Gastroesophageal sphincter (tissue), 4 donors: ENCODE measurements at regions not wholly inside any gene's neighbourhood (a gene's known extent, or its start where the extent isn't known, plus 50 kb on each side); places are given as distances from the start of the nearest gene placed in this dataset.
A peak's percentile ranks its signal among the peaks of the same experiment; 100 is the strongest.

Experiments
- ATAC-seq: fragments of 150-250 bp; one replicate; pipeline ENCODE4 v1.9.1; 2016; ENCODE audit warnings: mild to moderate bottlenecking, moderate library complexity
- H3K27ac ChIP-seq, 4 donors: fragments of 200-600 bp; sonication (generic) in 3 of 4; 1 replicate in 3 of 4; 2 replicates in 1 of 4; pipeline ENCODE4 v1.5.1; 2016 to 2019
- H3K27me3 ChIP-seq: fragments of 200-600 bp; sonication (generic); one replicate; pipeline ENCODE4 v1.5.1; 2019
- H3K36me3 ChIP-seq, 2 donors: fragments of 200-600 bp; sonication (generic); one replicate each; pipeline ENCODE4 v1.5.1; 2019; ENCODE audit warnings: control low read depth in 1 of 2
- H3K4me1 ChIP-seq, 3 donors: fragments of 200-600 bp; sonication (generic); 1 replicate in 2 of 3; 2 replicates in 1 of 3; pipeline ENCODE4 v1.5.1; 2016 to 2019; ENCODE audit warnings: control low read depth in 2 of 3
- H3K4me3 ChIP-seq, 2 donors: fragments of 200-600 bp; sonication (generic); one replicate each; pipeline ENCODE4 v1.5.1; 2019; ENCODE audit warnings: mild to moderate bottlenecking in 1 of 2, moderate library complexity in 1 of 2
- H3K9me3 ChIP-seq, 3 donors: fragments of 200-600 bp; sonication (generic); one replicate each; pipeline ENCODE4 v1.5.1; 2017 to 2019; ENCODE audit warnings: control low read depth in 2 of 3
- CTCF ChIP-seq, 4 experiments: fragments of 200-600 bp in 2 of 4; fragments of 450-650 bp in 2 of 4; sonication (generic) in 1 of 4; IDR thresholded peaks; one replicate each; pipeline ENCODE4 v1.5.1; 2017 to 2019; ENCODE audit warnings: antibody characterized with exemption in 4 of 4, mild to moderate bottlenecking in 2 of 4, moderate library complexity in 2 of 4
- EP300 ChIP-seq: sonication (generic); formaldehyde crosslinking; IDR thresholded peaks from one replicate; pipeline ENCODE4 v1.6.1; 2017; ENCODE audit warnings: antibody characterized with exemption, mild to moderate bottlenecking
- POLR2A ChIP-seq, 2 donors: fragments of 450-650 bp; IDR thresholded peaks; one replicate each; pipeline ENCODE4 v1.6.1; 2017; ENCODE audit warnings: antibody characterized with exemption in 2 of 2, mild to moderate bottlenecking in 2 of 2, moderate library complexity in 1 of 2
- POLR2AphosphoS5 ChIP-seq: sonication (generic); formaldehyde crosslinking; IDR thresholded peaks from one replicate; pipeline ENCODE4 v1.6.1; 2017; ENCODE audit warnings: antibody characterized with exemption
- WGBS, 2 donors: methylation state at CpG; one replicate each; pipeline ENCODE4 v1.1.5; 2018; ENCODE audit warnings: low coverage in 1 of 2; 5-methylcytosine and 5-hydroxymethylcytosine counted together

GRCh38 chr12:59036347-59036746 is 116.0 kb upstream of the LRIG3 start:
- Histone ChIP-seq H3K4me1 (peaks cover 0 to 23% (median 3%) of the 10 kb centered on the region in 3 donors), H3K27me3 (no peaks in the 10 kb centered on the region), H3K4me3 (no peak overlapping the region), H3K27ac (peak overlapping the region in 3 of 4 donors; percentile 16 to 39 (median 39)), H3K9me3 (no peaks in the 10 kb centered on the region), H3K36me3 (no peaks in the 10 kb centered on the region)
- TF ChIP-seq CTCF (IDR thresholded peaks at IDR 0.05) = no peak
- TF ChIP-seq EP300 = no peak
- TF ChIP-seq POLR2A (IDR thresholded peaks at IDR 0.05) = no peak
- no peak for TF ChIP-seq POLR2AphosphoS5
- no peak for ATAC-seq
- WGBS, 2 donors = 73 to 92% methylated on average over 2 of the region's 2 CpGs

- Histone ChIP-seq H3K9me3 (no peaks in the 10 kb centered on the region), H3K4me3 (no peak overlapping the region), H3K4me1 (no peaks in the 10 kb centered on the region), H3K27ac (no peak overlapping the region), H3K36me3 (no peaks in the 10 kb centered on the region), H3K27me3 (no peaks in the 10 kb centered on the region)
- ATAC-seq = no peak
- TF ChIP-seq POLR2A (IDR thresholded peaks at IDR 0.05) (no peak), EP300 (no peak), CTCF (IDR thresholded peaks at IDR 0.05) (no peak), POLR2AphosphoS5 (no peak)
These were observed 111.0 kb upstream of the LRIG3 start for GRCh38 chr12:59031313-59031712.

GRCh38 chr12:59030415-59030814 is 110.1 kb upstream of the LRIG3 start:
- 86 to 88% methylated on average over 3 to 4 of the region's 4 CpGs for WGBS, 2 donors
- Histone ChIP-seq H3K4me1 (no peaks in the 10 kb centered on the region), H3K27me3 (no peaks in the 10 kb centered on the region), H3K27ac (no peak overlapping the region), H3K4me3 (no peak overlapping the region), H3K36me3 (no peaks in the 10 kb centered on the region), H3K9me3 (no peaks in the 10 kb centered on the region)
- ATAC-seq = no peak
- no peak for TF ChIP-seq CTCF (IDR thresholded peaks at IDR 0.05)
- no peak for TF ChIP-seq POLR2A (IDR thresholded peaks at IDR 0.05)
- TF ChIP-seq POLR2AphosphoS5 = no peak
- no peak for TF ChIP-seq EP300

GRCh38 chr12:59027199-59027598 is 106.9 kb upstream of the LRIG3 start:
- 83 to 97% methylated on average over 3 of the region's 3 CpGs for WGBS, 2 donors
- Histone ChIP-seq H3K4me3 (no peak overlapping the region), H3K27me3 (no peaks in the 10 kb centered on the region), H3K27ac (no peak overlapping the region), H3K4me1 (no peaks in the 10 kb centered on the region), H3K9me3 (no peaks in the 10 kb centered on the region), H3K36me3 (no peaks in the 10 kb centered on the region)
- no peak for ATAC-seq
- TF ChIP-seq POLR2A (IDR thresholded peaks at IDR 0.05) = no peak
- TF ChIP-seq EP300 = no peak

- no peak for TF ChIP-seq POLR2AphosphoS5
- TF ChIP-seq EP300 = no peak
- TF ChIP-seq CTCF (IDR thresholded peaks at IDR 0.05) = no peak
- no peak for TF ChIP-seq POLR2A (IDR thresholded peaks at IDR 0.05)
- no peaks in the 10 kb centered on the region for H3K4me1 ChIP-seq
- no peak for ATAC-seq
- no peaks in the 10 kb centered on the region for H3K36me3 ChIP-seq
- H3K4me3 ChIP-seq = no peak overlapping the region
- no peaks in the 10 kb centered on the region for H3K9me3 ChIP-seq
- H3K27me3 ChIP-seq = no peaks in the 10 kb centered on the region
- no peak overlapping the region for H3K27ac ChIP-seq
- 55 to 61% methylated on average over 4 of the region's 4 CpGs for WGBS, 2 donors
These were observed 103.6 kb upstream of the LRIG3 start for GRCh38 chr12:59023861-59024424.
